ENCODE measurements at regions not wholly inside any gene's neighbourhood (a gene's known extent, or its start where the extent isn't known, plus 50 kb on each side); places are given as distances from the start of the nearest gene placed in this dataset.

GRCh38 chr4:4962928-4963327 is 56.3 kb downstream of the CYTL1 start:
- no peak for TF ChIP-seq CTCF (IDR thresholded peaks at IDR 0.05)
- no peak for TF ChIP-seq POLR2A (IDR thresholded peaks at IDR 0.05)

Data from thyroid gland (tissue), 4 donors.